Bronchial epithelial cell (primary cell): ENCODE measurements at regions not wholly inside any gene's neighbourhood (a gene's known extent, or its start where the extent isn't known, plus 50 kb on each side); places are given as distances from the start of the nearest gene placed in this dataset.

Experiments used
- DNase-seq: peaks from one replicate; pipeline ENCODE4 v3.0.0-alpha.2; 2010; ENCODE audit warnings: low read depth
- FAIRE-seq: peaks from 2 replicates; lab custom pipeline; 2011; peaks lifted over from hg19 to GRCh38; lab: Jason Lieb, UNC
- H3K27me3 ChIP-seq: 2 replicates; pipeline ENCODE4 v1.5.1; 2011; ENCODE audit warnings: low read length; ENCODE audit not compliant: control insufficient read depth, insufficient read depth
- H3K36me3 ChIP-seq: 2 replicates; pipeline ENCODE4 v1.5.1; 2011; ENCODE audit warnings: low read length; ENCODE audit not compliant: control insufficient read depth, insufficient read depth
- H3K4me3 ChIP-seq: 2 replicates; pipeline ENCODE4 v1.5.1; 2011; ENCODE audit warnings: mild to moderate bottlenecking, low read depth, low read length, control low read depth
- CTCF ChIP-seq: IDR thresholded peaks from 2 replicates; pipeline ENCODE4 v1.5.1; 2011; ENCODE audit warnings: mild to moderate bottlenecking, moderate library complexity, low read length, control low read depth, inconsistent platforms; ENCODE audit not compliant: insufficient read depth, severe bottlenecking

DNA sequence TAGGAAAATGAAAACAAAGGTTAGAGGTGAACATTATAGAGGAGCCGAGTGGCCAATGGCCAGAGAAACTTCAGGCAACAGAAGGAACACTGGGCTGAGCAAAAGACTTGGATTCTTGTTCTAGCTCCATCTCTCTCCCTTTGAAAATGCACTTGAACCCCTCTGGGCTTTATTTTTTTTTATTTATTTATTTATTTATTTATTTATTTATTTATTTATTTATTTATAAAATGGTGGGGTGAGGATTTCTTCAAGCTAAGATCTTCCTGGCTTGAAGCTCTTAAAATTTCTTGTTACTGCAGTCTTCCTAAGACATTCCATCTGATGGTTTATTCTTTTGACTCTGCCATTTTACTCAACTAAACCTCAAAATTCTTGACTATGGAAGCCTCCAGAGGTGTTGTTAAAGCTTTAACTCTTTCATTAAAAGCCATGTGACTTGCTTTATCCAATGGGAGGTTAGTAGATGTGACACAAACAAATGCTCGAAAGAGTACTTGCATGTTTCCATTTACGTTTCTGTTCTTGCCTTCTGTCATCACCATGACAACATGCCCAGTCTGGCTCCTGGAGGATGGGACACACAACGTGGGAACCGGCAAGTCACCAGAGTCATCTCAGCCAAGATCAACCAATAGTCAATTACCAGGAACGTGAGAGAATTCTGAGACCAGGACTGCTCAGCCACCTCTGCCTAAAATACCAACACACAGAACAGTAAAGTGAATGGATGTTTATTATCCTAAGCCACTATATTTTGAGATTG lies 325.2 kb upstream of the CTNNB1 start:
- TF ChIP-seq CTCF: no peak
- DNase-seq: no peak
- FAIRE-seq: no peak
- Histone ChIP-seq H3K27me3 (no peaks in the 10 kb centered on the region), H3K4me3 (no peak overlapping the region), H3K36me3 (no peaks in the 10 kb centered on the region)

DNA sequence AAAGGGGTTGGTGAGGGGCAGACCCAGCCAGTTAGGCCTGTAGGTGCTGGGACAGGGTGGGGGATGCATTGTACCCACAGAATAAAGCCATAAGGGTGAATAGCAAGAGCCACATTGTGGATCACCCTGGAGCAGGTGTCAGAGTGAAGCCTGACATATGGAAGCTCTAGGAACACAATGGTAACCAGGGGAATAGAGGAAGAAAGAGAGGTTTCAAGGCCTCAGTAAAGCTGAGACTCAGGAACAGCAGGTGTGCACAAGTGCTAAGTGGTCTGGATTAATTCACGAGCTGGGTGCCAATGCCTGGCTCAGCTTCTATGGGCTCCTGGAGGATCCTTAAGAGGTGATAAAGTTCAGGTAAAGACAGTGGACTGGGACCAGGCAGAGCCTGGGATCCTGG lies 323.7 kb upstream of the CTNNB1 start:
- Histone ChIP-seq H3K27me3 (no peaks in the 10 kb centered on the region), H3K36me3 (no peaks in the 10 kb centered on the region), H3K4me3 (no peak overlapping the region)
- TF ChIP-seq CTCF: no peak
- DNase-seq (no peak), FAIRE-seq (no peak)

DNA sequence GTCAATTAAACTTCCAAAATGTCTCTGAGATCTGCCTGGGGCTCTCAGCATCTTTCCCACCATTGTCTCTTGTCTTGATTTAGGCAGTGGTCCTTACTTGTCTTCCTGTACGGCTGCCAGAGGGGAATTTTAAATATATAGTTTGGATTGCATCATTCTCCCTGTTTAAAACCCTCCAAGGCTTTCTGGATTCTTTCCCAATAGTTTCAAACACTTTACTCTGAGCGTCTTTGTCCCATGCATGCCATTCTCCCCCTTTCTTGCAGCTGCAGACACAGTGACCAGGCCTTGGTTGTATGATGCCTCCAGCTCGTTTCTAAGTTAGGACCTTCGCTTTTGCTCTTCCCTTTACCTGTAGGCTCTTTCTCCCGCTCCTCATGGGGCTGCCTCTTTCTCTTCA lies 323.3 kb upstream of the CTNNB1 start:
- H3K27me3 ChIP-seq: no peaks in the 10 kb centered on the region
- FAIRE-seq: no peak
- no peak for TF ChIP-seq CTCF

DNA sequence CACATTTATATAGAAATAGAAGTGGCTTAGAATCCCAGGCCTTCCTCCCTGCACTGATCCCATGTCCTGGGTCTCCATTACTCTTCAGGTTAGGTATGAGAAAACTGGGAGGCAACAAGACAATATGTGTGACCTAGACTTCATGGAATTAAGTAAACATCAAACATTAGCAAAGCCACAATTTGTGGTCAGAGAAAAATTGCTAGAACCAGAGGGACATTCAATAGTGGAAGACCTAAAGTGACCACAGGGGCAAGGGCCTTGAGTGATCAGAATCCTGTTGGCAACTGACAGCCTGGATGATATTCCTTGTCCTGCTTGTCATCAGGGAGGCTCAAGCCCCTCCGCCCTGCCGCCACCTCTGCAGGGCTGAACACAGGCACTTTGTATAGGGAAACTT lies 322.8 kb upstream of the CTNNB1 start:
- TF ChIP-seq CTCF: no peak
- no peak overlapping the region for H3K4me3 ChIP-seq

More for the DNA sequence above, 323.3 kb upstream of the CTNNB1 start:
- Histone ChIP-seq H3K4me3 (no peak overlapping the region), H3K36me3 (no peaks in the 10 kb centered on the region)
- DNase-seq: no peak

GRCh38 chr3:40877631-40878463 lies 321.5 kb upstream of the CTNNB1 start:
- Histone ChIP-seq H3K27me3 (no peaks in the 10 kb centered on the region), H3K36me3 (no peaks in the 10 kb centered on the region), H3K4me3 (no peak overlapping the region)
- peak; percentile 15 for DNase-seq
- no peak for TF ChIP-seq CTCF
- no peak for FAIRE-seq

More for the DNA sequence above, 322.8 kb upstream of the CTNNB1 start:
- no peaks in the 10 kb centered on the region for H3K27me3 ChIP-seq
- no peak for DNase-seq
- H3K36me3 ChIP-seq: no peaks in the 10 kb centered on the region
- no peak for FAIRE-seq
